Fibroblast of the aortic adventitia (primary cell): ENCODE measurements at regions not wholly inside any gene's neighbourhood (a gene's known extent, or its start where the extent isn't known, plus 50 kb on each side); places are given as distances from the start of the nearest gene placed in this dataset.
"Not testable (repeated sequence)": the region's sequence is repeated elsewhere in the genome, so short reads cannot be mapped to it uniquely, and the experiment has no call there.

Experiments used
- DNase-seq: peaks from one replicate; pipeline ENCODE4 v3.0.0-alpha.2; 2010; ENCODE audit warnings: low read depth
- H3K4me3 ChIP-seq: 2 replicates; pipeline ENCODE4 v1.5.1; 2011; ENCODE audit warnings: low read depth, mild to moderate bottlenecking, control low read depth, low read length, moderate library complexity
- TF ChIP-seq, protein P1 (sequence below): IDR thresholded peaks from 2 replicates; pipeline ENCODE4 v1.5.1; 2011; ENCODE audit warnings: mild to moderate bottlenecking, low read length, control low read depth, inconsistent platforms; ENCODE audit not compliant: insufficient read depth

DNA sequence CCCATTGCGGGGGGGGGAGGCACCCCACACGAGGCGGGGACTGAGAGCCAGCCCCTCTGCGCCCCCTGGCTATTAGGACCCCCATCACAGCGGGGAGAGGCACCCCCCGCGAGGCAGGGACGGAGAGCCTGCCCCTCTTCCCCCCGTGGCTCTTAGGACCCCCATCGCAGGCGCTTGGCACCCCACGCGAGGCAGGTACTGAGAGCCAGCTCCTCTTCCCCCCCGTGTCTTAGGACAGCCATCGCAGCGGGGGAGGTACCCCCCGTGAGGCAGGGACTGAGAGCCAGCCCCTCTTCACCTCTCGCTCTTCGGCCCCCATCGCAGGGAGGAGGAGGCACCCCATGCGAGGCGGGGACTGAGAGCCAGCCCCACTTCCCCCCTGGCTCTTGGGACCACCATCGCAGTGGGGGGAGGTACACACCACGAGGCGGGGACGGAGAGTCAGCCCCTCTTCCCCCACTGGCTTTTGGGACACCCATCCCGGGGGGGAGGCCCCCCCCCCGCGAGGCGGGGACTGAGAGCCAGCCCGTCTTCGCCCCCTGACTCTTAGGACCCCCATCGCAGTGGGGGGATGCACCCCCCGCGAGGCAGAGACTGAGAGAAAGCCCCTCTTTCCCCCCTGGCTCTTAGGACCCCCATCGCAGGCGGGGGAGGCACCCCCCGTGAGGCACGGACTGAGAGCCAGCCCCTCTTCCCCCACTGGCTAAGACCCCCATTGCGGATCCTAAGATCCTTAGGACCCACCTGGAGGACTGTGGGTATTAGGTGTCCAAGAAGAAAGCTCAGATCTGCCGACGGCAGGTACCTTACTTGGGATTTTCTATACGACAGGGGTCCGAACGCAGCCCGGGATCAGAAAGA lies 198.6 kb upstream of the PZP start:
- no peak for DNase-seq
- TF ChIP-seq, protein P1, sequence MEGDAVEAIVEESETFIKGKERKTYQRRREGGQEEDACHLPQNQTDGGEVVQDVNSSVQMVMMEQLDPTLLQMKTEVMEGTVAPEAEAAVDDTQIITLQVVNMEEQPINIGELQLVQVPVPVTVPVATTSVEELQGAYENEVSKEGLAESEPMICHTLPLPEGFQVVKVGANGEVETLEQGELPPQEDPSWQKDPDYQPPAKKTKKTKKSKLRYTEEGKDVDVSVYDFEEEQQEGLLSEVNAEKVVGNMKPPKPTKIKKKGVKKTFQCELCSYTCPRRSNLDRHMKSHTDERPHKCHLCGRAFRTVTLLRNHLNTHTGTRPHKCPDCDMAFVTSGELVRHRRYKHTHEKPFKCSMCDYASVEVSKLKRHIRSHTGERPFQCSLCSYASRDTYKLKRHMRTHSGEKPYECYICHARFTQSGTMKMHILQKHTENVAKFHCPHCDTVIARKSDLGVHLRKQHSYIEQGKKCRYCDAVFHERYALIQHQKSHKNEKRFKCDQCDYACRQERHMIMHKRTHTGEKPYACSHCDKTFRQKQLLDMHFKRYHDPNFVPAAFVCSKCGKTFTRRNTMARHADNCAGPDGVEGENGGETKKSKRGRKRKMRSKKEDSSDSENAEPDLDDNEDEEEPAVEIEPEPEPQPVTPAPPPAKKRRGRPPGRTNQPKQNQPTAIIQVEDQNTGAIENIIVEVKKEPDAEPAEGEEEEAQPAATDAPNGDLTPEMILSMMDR, result no peak
- no peak overlapping the region for H3K4me3 ChIP-seq

DNA sequence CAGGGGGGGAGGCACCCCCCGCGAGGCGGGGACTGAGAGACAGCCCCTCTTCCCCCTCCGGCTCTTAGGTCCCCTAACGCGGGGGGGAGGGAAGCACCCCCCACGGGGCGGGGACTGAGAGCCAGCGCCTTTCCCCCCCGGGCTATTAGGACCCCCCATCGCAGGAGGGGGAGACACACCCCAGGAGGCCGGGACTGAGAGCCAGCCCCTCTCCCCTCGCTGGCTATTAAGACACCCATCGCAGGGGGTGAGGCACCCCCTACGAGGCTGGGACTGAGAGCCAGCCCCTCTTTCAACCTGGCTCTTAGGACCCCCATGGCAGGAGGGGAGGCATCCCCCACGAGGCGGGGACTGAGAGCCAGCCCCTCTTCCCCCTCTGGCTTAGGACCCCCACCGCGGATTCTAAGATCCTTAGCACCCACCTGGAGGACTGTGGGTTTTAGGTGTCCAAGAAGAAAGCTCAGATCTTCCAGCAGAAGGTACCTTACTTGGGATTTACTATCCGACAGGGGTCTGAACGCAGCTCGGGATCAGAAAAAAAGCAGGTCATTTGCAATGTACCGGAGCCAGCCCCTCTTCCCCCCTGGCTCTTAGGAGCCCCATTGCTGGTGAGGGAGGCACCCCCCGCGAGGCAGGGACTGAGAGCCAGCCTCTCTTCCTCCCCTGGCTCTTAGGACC lies 197.8 kb upstream of the PZP start:
- no peak overlapping the region for H3K4me3 ChIP-seq
- TF ChIP-seq, protein P1, result no peak
- no peak for DNase-seq

DNA sequence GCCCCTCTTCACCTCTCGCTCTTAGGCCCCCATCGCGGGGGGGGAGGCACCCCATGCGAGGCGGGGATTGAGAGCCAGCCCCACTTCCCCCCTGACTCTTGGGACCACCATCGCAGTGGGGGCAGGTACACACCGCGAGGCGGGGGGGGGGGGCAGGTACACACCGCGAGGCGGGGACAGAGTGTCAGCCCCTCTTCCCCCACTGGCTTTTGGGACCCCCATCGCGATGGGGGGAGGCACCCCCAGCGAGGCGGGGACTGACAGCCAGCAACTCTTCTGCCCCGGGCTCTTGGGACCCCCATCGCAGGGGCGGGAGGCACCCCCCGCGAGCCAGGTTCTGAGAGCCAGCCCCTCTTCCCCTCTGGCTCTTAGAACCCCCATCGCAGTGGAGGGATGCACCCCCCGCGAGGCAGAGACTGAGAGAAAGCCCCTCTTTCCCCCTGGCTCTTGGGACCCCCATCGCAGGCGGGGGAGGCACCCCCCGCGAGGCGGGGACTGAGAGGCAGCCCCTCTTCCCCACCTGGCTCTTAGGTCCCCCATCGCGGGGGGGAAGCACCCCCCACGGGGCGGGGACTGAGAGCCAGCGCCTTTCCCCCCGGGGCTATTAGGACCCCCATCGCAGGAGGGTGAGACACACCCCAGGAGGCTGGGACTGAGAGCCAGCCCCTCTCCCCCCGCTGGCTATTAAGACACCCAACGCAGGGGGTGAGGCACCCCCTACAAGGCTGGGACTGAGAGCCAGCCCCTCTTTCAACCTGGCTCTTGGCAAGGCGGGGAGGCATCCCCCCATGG lies 196.5 kb upstream of the PZP start:
- no peak overlapping the region for H3K4me3 ChIP-seq
- DNase-seq, result no peak
- TF ChIP-seq, protein P1, result no peak

DNA sequence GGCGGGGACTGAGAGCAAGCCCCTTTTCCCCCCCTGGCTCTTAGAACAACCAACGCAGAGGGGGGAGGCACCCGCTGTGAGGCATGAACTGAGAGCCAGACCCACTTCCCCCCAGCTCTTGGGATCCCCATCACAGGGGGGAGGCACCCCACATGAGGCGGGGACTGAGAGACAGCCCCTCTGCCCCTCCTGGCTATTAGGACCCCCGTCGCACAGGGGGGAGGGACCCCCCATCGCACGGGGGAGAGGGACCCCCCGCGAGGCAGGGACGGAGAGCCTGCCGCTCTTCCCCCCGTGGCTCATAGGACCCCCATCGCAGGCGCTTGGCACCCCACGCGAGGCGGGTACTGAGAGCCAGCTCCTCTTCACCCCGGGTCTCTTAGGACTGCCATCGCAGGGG lies 195.8 kb upstream of the PZP start:
- TF ChIP-seq, protein P1, result no peak
- no peak overlapping the region for H3K4me3 ChIP-seq
- no peak for DNase-seq

DNA sequence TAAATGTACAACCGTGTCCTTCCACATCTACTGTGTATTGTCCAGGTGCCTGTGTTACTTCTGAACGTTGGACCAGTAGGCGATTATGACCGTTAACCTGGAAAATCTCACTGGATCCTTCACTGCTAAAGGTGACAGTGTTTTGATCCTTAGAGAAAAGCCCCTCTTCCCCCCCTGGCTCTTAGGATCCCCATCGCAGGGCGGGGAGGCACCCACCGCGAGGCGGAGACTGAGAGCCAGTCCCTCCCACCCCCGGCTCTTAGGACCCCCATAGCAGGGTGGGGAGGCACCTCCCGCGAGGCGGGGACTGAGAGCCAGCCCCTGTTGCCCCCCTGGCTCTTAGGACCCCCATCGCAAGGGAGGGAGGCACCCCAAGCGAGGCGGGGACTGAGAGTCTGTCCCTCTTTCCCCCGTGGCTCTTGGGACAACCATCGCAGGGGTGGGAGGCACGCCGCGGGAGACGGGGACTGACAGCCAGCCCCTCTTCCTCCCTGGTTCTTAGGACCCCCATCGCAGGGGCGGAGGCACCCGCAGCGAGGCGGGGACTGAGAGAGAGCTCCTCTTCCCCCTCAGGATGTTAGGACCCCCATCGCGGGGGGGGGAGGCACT lies 194.3 kb upstream of the PZP start:
- DNase-seq, H3K4me3 ChIP-seq: not testable (repeated sequence)

DNA sequence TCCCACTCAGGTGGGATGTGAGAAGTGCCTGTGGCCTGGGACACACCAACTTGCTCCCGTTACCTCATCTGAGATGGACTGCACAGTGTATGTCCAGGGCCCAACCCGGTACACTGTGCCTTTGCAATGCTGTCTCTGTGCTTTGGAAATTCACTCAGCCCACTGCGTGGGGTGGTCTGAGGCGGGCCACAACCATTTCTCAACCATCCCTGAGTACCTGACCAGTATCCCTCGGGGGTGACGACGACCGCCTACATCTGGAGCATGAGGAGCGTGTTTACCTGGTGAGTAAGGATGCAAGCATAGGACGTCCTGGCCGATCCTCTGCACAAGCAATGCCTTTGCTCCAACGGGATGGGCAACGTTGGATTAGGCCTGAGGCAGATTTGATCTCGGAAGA lies 188.2 kb upstream of the PZP start:
- not testable (repeated sequence) for DNase-seq

DNA sequence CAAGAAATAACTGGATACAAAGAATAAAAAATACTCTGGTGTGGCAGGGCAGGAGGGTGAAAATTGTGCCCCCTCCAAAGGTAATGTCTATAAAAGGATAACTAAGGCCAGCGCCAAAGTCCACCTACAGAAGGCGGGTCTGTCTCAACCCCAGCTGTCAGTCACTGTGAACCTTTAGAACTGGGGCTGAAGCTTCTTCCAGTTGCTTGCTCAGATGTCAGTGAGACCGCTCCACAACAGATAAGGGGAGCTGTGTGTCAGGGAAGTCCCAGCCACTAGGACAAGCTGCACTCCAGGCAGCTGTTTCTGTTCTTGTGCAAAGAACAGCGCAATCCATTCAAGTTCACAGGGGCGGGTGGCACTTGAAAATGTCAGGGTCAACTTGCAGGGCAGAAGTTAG lies 187.0 kb upstream of the PZP start:
- not testable (repeated sequence) for DNase-seq

More for the DNA sequence above, 188.2 kb upstream of the PZP start:
- not testable (repeated sequence) for H3K4me3 ChIP-seq

DNA sequence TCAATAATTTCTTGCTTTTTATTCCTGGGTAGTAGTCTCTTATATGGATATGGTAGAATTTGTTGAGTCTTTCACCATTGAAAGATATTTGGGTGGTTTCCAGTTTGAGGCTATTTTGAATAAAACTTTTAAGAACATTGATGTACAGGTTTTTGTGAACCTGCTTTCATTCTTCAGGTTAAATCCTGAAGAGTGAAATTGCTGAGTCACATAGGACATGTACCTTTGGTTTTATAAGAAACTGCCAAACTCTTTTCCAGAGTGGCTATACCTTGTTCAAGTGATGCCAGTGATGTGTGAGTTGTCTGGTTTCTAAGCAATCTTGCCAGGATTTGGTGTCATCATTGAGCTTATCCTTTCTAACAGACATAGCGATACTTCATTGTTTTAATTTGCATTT lies 184.6 kb upstream of the PZP start:
- H3K4me3 ChIP-seq, result no peak overlapping the region
- DNase-seq, result no peak
- TF ChIP-seq, protein P1, result no peak

More for the DNA sequence above, 187.0 kb upstream of the PZP start:
- not testable (repeated sequence) for H3K4me3 ChIP-seq
